Stimulated activated naive CD4-positive, alpha-beta T cell treated with Interleukin-2 at 50 U/mL for 16 hours (primary cell): ENCODE measurements at regions not wholly inside any gene's neighbourhood (a gene's known extent, or its start where the extent isn't known, plus 50 kb on each side); places are given as distances from the start of the nearest gene placed in this dataset.
"Not testable (repeated sequence)": the region's sequence is repeated elsewhere in the genome, so short reads cannot be mapped to it uniquely, and the experiment has no call there.

Source experiments
- DNase-seq: peaks from one replicate; lab custom pipeline; 2025; lab: John Stamatoyannopoulos, UW

DNA sequence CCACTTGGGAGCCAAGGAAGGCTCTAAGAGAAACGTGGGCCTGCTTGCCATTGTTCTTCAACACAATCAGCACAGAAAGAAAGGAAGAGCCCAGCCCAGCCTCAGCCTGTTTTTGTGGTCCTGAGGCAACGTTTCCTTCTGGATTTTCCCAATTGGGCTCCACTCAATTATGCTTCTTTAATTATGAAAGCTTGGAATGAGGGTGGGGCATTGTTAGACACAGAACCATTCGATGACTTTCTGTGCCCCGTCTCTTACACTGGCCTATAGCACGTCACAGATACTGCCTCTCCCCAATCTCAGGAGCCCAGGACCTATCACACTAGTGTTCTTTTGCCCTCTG, 207.4 kb downstream of the ZFP36L2 start:
- no peak for DNase-seq

- no peak for DNase-seq
Observed at GRCh38 chr2:43018179-43019024, 208.0 kb downstream of the ZFP36L2 start.

GRCh38 chr2:43013821-43014345, 212.5 kb downstream of the ZFP36L2 start:
- DNase-seq: no peak

DNA sequence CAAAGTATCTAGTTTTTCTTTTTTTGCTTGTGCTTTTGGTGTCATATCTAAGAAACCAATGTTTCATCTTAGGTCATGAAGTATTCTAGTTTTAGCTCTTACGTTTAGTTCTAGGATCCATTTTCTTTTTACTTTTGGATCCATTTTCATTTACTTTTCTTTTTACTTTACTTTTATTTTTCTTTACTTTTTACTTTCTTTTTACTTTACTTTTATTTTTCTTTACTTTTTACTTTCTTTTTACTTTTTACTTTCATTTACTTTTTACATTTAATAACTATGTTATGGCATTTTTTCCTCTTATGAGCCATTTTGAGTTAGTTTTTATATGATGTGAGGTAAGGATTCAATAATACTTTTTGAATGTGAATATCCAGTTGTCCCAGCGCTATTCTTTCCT, 213.4 kb downstream of the ZFP36L2 start:
- DNase-seq: no peak

GRCh38 chr2:43011158-43011491, 215.3 kb downstream of the ZFP36L2 start:
- DNase-seq: no peak

DNA sequence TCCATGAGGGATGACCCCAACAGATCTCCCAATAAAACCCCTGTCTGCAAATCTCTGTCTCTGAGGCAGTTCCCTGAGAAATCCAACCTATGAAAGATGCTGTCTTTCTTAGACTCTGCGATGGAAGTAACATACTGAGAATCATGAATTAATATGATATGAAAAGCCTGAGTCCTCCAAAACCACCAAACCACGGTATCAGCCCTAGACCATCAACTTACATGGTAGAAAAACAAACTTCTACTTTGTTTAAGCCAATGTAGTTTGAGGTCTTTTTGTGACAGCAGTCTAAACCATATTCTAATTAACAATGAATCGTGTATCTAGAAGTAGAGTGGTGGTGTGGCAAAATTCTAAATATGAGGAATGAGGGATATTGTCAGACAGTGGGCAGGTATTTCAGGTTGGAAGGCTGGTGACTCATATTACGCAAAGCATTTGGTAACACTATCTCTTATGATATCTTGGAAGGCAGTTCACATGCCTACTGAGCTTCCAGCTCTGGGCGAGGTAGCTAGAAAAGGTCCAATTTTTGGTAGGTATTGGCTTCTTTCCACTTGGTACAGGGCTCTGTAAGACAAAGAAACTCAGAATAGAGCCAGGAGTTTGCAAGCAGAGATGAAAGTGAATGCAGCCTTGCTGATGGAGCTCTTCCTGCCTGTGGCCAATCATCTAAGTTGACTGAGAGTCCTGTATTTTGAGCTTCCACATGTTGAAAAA, 215.8 kb downstream of the ZFP36L2 start:
- no peak for DNase-seq

- DNase-seq: no peak
Observed at GRCh38 chr2:43009448-43009847, 217.0 kb downstream of the ZFP36L2 start.

- no peak for DNase-seq
Observed at GRCh38 chr2:43008388-43008787, 216.0 kb upstream of the HAAO start.

DNA sequence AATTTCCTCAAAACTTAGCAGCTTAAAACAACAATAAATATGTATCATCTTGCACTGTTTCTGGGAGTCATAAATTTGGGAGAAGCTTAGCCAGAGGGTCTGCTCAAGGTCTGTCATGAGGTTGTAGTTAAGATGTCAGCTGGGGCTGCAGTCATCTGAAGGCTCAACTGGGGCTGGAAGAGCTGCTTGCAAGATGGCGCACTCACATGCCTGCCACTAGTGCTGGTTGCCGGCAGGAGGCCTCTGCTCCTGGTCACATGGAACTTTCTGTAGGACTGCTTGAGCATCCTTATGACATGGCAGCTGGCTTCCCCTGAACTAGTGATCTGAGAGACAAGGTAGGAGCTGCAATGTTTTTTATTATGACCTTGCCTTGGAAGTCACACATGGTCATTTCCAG, 215.5 kb upstream of the HAAO start:
- no peak for DNase-seq

- no peak for DNase-seq
Observed at GRCh38 chr2:43006834-43007543, 214.6 kb upstream of the HAAO start.

GRCh38 chr2:43005975-43006833, 213.8 kb upstream of the HAAO start:
- no peak for DNase-seq

DNA sequence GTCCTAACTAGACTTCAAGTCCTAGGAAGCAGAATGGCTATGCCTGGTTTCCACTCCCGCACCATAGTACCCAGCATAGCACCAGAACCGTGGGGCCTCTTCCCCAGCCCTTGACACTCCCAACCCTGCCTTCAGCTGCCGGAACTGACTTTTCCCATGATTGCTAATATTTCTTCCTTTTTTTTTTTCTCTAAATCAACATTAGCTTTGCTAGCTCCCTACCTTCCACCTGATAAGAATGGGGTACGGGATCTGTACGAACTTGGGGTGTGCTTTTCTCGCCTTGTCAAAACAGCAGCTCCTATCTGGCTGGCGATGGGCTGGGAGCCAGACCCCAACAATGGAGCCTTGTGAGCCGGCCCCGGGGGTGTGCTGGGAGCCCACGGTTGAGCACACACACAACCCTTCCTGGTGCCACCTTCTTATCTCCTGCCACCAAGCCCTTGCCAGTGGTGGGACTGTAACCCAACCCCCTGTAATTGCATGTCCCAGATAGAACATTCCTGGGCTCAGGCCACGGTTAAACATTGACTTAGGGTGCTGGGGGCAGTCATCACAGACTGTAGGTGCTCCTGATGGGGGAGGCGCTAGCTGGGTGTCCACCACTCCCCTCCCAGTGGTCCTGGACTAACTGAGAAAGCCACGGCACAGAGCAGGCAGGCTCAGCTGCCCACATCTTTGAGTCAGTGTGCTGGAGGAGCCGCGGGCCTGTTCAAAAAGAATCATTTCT, 213.0 kb upstream of the HAAO start:
- DNase-seq: no peak

DNA sequence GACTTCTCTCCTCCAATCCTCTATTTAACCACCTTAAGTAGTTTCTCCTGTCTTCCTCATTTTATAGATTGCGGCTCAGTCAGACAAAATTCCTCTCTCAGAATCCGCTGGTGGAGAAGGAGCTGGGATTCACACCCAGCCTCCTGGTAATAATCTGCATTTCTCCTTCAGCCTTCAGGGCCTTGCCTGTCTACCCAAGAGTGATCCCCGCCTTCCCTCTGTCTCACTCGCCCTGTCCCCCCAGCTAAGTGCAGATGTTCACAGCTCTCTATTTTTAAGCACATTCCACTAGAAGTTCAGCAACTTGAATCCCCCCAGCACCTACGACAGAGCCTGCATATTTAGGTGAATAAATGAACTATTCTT, 212.5 kb upstream of the HAAO start:
- no peak for DNase-seq

DNA sequence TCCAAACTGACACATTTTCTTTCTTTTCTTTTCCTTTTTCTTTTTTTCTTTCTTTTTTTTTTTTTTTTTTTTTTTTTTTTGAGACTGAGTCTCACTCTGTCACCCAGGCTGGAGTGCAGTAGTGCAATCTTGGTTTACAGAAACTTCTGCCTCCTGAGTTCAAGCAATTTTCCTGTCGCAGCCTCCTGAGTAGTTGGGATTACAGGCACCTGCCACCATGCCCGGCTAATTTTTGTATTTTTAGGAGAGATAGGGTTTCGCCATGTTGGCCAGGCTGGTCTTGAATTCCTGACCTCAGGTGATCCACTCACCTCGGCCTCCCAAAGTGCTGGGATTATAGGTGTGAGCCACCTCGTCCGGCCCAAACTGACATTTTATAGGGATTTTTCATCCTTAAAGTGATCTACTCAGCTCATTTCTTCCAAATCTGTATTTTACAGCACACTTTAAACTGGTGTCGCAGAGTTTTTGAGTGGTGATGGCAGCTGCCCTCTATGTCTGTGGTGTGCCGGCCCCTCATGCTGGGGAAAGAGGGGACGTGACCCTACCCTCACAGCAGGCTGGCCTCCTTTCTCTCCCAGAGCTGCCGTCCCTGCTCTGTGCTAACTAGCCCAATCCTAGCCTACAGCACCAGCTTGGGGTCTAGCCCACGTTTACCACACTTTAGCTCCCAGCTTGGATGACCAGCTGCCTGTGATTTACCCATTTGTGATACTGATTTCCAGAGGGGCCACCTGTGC, 211.9 kb upstream of the HAAO start:
- DNase-seq: not testable (repeated sequence)

DNA sequence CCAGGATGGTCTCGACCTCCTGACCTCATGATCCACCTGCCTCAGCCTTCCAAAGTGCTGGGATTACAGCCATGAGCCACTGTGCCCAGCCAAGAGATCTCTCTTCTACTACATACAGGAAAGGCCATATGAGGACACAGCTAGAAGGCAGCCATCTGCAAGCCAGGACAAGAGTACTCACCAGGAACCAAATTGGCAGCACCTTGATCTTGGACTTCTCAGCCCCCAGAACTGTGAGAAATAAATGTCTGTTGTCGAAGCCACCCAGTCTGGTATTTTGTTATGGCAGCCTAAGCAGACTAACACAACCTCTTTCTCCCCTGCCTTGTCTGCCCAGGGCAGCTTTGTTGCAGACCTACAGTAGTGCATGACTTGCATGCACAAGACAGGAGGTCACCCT, 211.3 kb upstream of the HAAO start:
- no peak for DNase-seq

GRCh38 chr2:43001787-43002468, 209.5 kb upstream of the HAAO start:
- DNase-seq: no peak

- no peak for DNase-seq
Observed at GRCh38 chr2:43001055-43001378, 208.6 kb upstream of the HAAO start.

GRCh38 chr2:43000242-43001054, 208.1 kb upstream of the HAAO start:
- DNase-seq: no peak

- no peak for DNase-seq
Observed at GRCh38 chr2:42999856-43000241, 207.5 kb upstream of the HAAO start.
